ENCODE measurements at regions not wholly inside any gene's neighbourhood (a gene's known extent, or its start where the extent isn't known, plus 50 kb on each side); places are given as distances from the start of the nearest gene placed in this dataset.

- no peak for TF ChIP-seq CTCF (IDR thresholded peaks at IDR 0.05; ENCODE audit: low read length)
- TF ChIP-seq EZH2 (IDR thresholded peaks at IDR 0.05; ENCODE audit: borderline replicate concordance, low read length) = no peak
Measured at GRCh38 chr1:195715652-195716051, 892.6 kb downstream of the KCNT2 start.
